ENCODE measurements at regions not wholly inside any gene's neighbourhood (a gene's known extent, or its start where the extent isn't known, plus 50 kb on each side); places are given as distances from the start of the nearest gene placed in this dataset.

DNA sequence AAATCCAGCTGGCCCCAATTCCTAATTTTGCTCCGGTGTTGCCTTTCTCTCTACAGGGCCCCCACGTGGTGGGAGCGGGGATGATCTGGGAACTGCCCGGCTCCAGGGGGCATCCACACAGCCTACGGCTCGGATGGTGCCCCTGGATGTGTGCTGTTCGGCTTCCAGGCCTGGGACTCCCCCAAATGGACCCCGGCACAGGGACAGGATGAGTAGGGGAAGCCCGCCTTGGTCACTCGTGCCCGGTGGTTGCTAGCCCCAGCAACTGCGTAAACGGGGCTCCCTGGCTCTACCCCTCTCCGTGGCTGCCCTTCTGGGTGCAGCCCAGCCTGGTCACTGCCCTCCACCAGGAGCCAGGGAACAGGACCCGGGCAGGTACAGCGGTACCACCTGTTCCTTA lies 111.5 kb downstream of the TEX26 start:
- Mint-ChIP-seq H3K4me3 (no peak overlapping the region), H3K27me3 (peaks cover 26% of the 10 kb centered on the region), H3K27ac (no peak overlapping the region)

DNA sequence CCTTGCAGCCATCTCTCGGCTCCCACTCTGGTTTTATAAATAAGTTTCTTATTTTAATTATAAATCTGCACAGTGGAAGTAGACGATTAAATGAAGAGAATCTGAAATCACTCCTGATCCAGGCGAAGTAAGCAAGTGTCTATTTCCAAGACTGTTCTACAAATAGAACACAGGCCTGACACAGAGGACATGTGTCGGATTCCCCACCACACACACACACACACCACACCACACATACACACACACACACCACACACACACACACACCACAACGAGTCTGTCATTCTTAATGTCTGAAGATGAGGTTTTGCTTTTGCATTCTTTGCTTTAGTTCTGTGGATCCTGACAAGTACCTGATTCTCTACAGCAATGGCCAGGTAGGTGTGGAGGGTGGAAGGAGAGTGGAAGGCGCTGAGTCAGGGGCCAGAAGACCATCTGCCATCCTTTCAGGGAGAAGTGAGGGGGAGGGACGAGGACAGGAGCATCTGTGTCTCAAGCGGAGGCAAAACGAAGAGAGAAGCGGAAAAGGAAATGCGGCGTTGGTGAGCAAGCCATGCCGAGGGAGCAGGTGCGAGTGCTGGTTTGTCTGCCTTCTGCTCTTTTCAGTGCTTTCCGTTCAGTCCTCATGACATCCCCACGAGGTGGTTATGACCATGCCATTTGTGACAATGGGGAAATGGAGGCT lies 110.2 kb downstream of the TEX26 start:
- H3K4me1 Mint-ChIP-seq (ENCODE audit: low read depth): peaks cover 71% of the 10 kb centered on the region
- H3K9me3 Mint-ChIP-seq: peaks cover 15% of the 10 kb centered on the region
- H3K27ac Mint-ChIP-seq: no peak overlapping the region
- no peak overlapping the region for H3K4me3 Mint-ChIP-seq
- intact Hi-C loops (cut with micrococcal nuclease): loop anchor here (5.0 to 10.0 kb wide), 4 partner anchors 175 to 908 kb away; partner anchors contain the start of gene USPL1
- H3K27me3 Mint-ChIP-seq: peaks cover 38% of the 10 kb centered on the region
- H3K36me3 Mint-ChIP-seq (ENCODE audit: low read depth): peaks cover 7% of the 10 kb centered on the region

More for the DNA sequence above, 111.5 kb downstream of the TEX26 start:
- Mint-ChIP-seq H3K9me3 (peaks cover 15% of the 10 kb centered on the region), H3K4me1 (ENCODE audit: low read depth) (peaks cover 57% of the 10 kb centered on the region), H3K36me3 (ENCODE audit: low read depth) (peaks cover 7% of the 10 kb centered on the region)
- intact Hi-C loops (cut with micrococcal nuclease): loop anchor here (2.0 to 10.0 kb wide), 5 partner anchors 65 to 909 kb away; partner anchors contain the start of gene USPL1

- Mint-ChIP-seq H3K4me3 (no peak overlapping the region), H3K9me3 (peaks cover 15% of the 10 kb centered on the region), H3K4me1 (ENCODE audit: low read depth) (peaks cover 74% of the 10 kb centered on the region), H3K36me3 (ENCODE audit: low read depth) (peaks cover 7% of the 10 kb centered on the region), H3K27ac (no peak overlapping the region), H3K27me3 (peaks cover 42% of the 10 kb centered on the region)
- intact Hi-C loops (cut with micrococcal nuclease): loop anchor here (5.0 to 10.0 kb wide), 4 partner anchors 175 to 907 kb away; partner anchors contain the start of gene USPL1
Observed at GRCh38 chr13:31042049-31042448, 109.6 kb downstream of the TEX26 start.

- H3K27ac Mint-ChIP-seq: peak overlapping the region; percentile 26
- intact Hi-C loops (cut with micrococcal nuclease): no loop called here
- no peak overlapping the region for H3K4me3 Mint-ChIP-seq
- H3K9me3 Mint-ChIP-seq: peaks cover 15% of the 10 kb centered on the region
- H3K4me1 Mint-ChIP-seq (ENCODE audit: low read depth): peaks cover 54% of the 10 kb centered on the region
- H3K36me3 Mint-ChIP-seq (ENCODE audit: low read depth): peaks cover 7% of the 10 kb centered on the region
- H3K27me3 Mint-ChIP-seq: peaks cover 57% of the 10 kb centered on the region
Observed at GRCh38 chr13:31038834-31039552, 106.5 kb downstream of the TEX26 start.

GRCh38 chr13:31037874-31038500 lies 105.5 kb downstream of the TEX26 start:
- H3K4me3 Mint-ChIP-seq: no peak overlapping the region
- intact Hi-C loops (cut with micrococcal nuclease): no loop called here
- peaks cover 15% of the 10 kb centered on the region for H3K9me3 Mint-ChIP-seq
- H3K27ac Mint-ChIP-seq: peak overlapping the region; percentile 14
- H3K36me3 Mint-ChIP-seq (ENCODE audit: low read depth): peaks cover 7% of the 10 kb centered on the region
- peaks cover 54% of the 10 kb centered on the region for H3K27me3 Mint-ChIP-seq
- H3K4me1 Mint-ChIP-seq (ENCODE audit: low read depth): peaks cover 44% of the 10 kb centered on the region

GRCh38 chr13:31036731-31037695 lies 104.6 kb downstream of the TEX26 start:
- intact Hi-C loops (cut with micrococcal nuclease): no loop called here
- peaks cover 57% of the 10 kb centered on the region for H3K27me3 Mint-ChIP-seq
- H3K9me3 Mint-ChIP-seq: peaks cover 15% of the 10 kb centered on the region
- no peak overlapping the region for H3K4me3 Mint-ChIP-seq
- H3K36me3 Mint-ChIP-seq (ENCODE audit: low read depth): peaks cover 7% of the 10 kb centered on the region
- H3K27ac Mint-ChIP-seq: peak overlapping the region; percentile 14
- peaks cover 34% of the 10 kb centered on the region for H3K4me1 Mint-ChIP-seq (ENCODE audit: low read depth)

GRCh38 chr13:31035185-31035965 lies 102.9 kb downstream of the TEX26 start:
- Mint-ChIP-seq H3K9me3 (peaks cover 15% of the 10 kb centered on the region), H3K4me1 (ENCODE audit: low read depth) (peaks cover 26% of the 10 kb centered on the region), H3K36me3 (ENCODE audit: low read depth) (peaks cover 7% of the 10 kb centered on the region), H3K27me3 (peaks cover 69% of the 10 kb centered on the region), H3K4me3 (no peak overlapping the region), H3K27ac (no peak overlapping the region)
- intact Hi-C loops (cut with micrococcal nuclease): no loop called here

DNA sequence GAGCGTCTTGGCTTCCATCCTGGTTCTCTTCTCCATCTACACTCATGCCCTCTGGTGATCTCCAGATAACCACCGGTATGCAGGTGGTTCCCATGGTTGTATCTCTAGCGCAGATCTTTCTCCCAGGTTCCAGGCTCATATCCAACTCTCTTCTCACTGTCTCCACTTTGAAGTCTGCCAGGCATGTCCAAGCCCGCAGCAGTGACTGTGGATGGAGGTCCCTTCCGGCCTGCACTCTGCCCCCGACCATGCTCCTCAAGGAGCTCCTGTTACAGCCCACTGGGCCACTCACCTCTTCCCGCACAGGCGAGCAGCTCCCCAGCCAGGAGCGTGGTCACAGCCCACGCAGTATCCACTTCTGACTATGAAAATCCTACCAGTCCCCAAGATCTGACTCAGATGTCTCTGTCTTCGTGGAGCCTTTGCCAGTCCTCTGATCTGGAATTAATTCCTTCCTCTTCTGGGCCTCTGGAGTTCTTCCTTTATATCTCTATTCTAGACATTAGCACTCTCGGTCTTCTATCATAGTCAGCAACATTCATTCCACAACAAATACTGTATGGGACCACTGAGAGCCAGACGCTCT lies 100.2 kb downstream of the TEX26 start:
- Mint-ChIP-seq H3K27me3 (peaks cover 60% of the 10 kb centered on the region), H3K4me1 (ENCODE audit: low read depth) (peaks cover 3% of the 10 kb centered on the region), H3K4me3 (no peak overlapping the region), H3K9me3 (no peaks in the 10 kb centered on the region), H3K36me3 (ENCODE audit: low read depth) (no peaks in the 10 kb centered on the region), H3K27ac (no peak overlapping the region)
- intact Hi-C loops (cut with micrococcal nuclease): no loop called here

DNA sequence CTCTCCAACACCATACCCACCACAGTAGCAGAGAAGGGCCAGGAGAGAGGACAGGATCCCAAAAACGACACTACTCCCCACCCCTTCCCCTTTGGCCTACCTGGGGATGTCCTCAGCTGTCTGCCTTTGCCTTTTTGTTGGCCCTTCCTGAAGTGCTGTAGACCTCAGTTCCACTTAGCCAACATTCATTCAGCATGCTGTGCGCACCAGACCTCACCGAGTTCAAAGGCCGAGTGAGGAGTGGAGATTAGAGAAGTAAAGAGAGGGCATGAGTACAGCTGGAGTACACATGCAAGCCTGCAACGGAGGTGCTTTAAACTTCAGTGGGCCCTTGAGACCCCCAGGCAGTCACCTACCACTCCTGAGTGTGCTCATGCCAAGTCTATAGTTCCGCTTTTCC lies 99.0 kb downstream of the TEX26 start:
- no peak overlapping the region for H3K4me3 Mint-ChIP-seq
- peaks cover 61% of the 10 kb centered on the region for H3K27me3 Mint-ChIP-seq
- intact Hi-C loops (cut with micrococcal nuclease): no loop called here
- no peaks in the 10 kb centered on the region for H3K36me3 Mint-ChIP-seq (ENCODE audit: low read depth)
- H3K4me1 Mint-ChIP-seq (ENCODE audit: low read depth): no peaks in the 10 kb centered on the region
- H3K27ac Mint-ChIP-seq: no peak overlapping the region
- no peaks in the 10 kb centered on the region for H3K9me3 Mint-ChIP-seq

DNA sequence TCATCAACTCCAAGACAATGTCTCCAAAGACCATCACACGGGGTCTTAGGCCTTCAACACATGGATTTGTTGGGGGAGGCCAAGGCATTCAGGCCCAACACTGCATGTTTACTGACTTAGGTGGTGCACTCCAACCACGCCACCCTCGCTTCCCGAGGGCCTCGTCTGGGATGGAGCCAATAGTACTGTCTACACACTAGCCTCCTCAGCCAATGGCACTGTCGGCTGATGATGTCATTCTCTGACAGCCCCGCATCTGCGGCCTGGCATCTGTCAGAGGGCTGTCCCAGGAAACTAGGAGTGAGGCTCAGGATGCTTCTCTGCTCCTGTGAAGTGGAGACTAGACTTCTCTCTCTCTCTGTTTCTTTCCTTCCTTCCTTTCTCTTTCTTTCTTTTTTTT lies 96.6 kb downstream of the TEX26 start:
- H3K4me3 Mint-ChIP-seq: no peak overlapping the region
- H3K27ac Mint-ChIP-seq: no peak overlapping the region
- no peaks in the 10 kb centered on the region for H3K36me3 Mint-ChIP-seq (ENCODE audit: low read depth)
- intact Hi-C loops (cut with micrococcal nuclease): no loop called here
- peaks cover 50% of the 10 kb centered on the region for H3K27me3 Mint-ChIP-seq
- no peaks in the 10 kb centered on the region for H3K4me1 Mint-ChIP-seq (ENCODE audit: low read depth)
- H3K9me3 Mint-ChIP-seq: no peaks in the 10 kb centered on the region

DNA sequence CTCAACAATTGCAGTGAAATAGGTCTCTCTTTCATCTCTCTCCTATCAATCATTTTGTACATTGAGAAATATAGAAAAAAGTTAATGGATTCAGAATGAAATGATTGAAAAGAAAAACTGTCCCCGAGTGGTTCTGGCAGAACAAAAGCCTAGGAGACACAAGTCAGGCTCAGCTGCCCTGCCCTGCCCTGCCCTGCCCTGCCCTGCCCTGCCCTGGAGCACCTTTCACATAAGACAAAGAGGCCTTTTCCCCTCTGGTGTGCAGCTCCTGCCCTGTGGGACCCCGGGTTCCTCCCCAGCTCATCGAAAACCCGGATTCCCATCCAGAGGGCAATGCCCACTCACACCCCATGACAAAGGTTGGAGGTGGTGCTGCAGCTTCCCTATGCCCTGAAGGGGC lies 94.7 kb downstream of the TEX26 start:
- H3K27me3 Mint-ChIP-seq: peaks cover 48% of the 10 kb centered on the region
- intact Hi-C loops (cut with micrococcal nuclease): no loop called here
- H3K4me3 Mint-ChIP-seq: no peak overlapping the region
- H3K27ac Mint-ChIP-seq: no peak overlapping the region
- H3K9me3 Mint-ChIP-seq: no peaks in the 10 kb centered on the region
- H3K36me3 Mint-ChIP-seq (ENCODE audit: low read depth): no peaks in the 10 kb centered on the region
- H3K4me1 Mint-ChIP-seq (ENCODE audit: low read depth): no peaks in the 10 kb centered on the region

Data from dendritic cell treated with granulocyte-macrophage colony-stimulating factor and Interleukin-4, amounts not matched to agents 40 ng/mL and 50 ng/mL, for 4 days (primary cell).